ENCODE measurements at regions not wholly inside any gene's neighbourhood (a gene's known extent, or its start where the extent isn't known, plus 50 kb on each side); places are given as distances from the start of the nearest gene placed in this dataset.

DNA sequence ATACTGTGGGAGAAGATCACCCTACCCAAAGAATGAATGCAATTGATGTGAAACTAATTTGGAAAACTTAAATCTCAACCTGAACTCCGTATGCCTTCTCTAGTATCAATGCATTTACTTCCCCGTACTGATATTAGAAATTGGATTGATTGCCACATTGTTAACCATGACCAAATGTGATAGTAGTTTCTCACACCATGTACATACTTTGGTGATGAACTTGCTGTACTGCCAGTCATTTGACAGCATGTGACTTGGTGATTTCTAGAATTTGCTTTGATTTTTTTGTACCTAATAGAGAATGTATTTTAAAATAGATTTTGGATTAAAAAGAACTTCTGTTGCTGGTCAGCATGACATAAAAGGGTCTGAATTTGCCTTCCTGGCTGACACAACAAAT lies 579.8 kb upstream of the TMEM132C start:
- no peak overlapping the region for H3K27ac ChIP-seq
- TF ChIP-seq, protein P1, sequence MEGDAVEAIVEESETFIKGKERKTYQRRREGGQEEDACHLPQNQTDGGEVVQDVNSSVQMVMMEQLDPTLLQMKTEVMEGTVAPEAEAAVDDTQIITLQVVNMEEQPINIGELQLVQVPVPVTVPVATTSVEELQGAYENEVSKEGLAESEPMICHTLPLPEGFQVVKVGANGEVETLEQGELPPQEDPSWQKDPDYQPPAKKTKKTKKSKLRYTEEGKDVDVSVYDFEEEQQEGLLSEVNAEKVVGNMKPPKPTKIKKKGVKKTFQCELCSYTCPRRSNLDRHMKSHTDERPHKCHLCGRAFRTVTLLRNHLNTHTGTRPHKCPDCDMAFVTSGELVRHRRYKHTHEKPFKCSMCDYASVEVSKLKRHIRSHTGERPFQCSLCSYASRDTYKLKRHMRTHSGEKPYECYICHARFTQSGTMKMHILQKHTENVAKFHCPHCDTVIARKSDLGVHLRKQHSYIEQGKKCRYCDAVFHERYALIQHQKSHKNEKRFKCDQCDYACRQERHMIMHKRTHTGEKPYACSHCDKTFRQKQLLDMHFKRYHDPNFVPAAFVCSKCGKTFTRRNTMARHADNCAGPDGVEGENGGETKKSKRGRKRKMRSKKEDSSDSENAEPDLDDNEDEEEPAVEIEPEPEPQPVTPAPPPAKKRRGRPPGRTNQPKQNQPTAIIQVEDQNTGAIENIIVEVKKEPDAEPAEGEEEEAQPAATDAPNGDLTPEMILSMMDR (IDR thresholded peaks at IDR 0.05; ENCODE audit: low read depth, low read length): no peak
- H3K36me3 ChIP-seq: no peaks in the 10 kb centered on the region
- H3K4me3 ChIP-seq (ENCODE audit: low read depth, low read length): no peak overlapping the region
- DNase-seq: no peak
- H3K9me3 ChIP-seq (ENCODE audit: severe bottlenecking): no peaks in the 10 kb centered on the region
- H3K27me3 ChIP-seq (ENCODE audit: insufficient read depth, low read depth, severe bottlenecking): no peaks in the 10 kb centered on the region

DNA sequence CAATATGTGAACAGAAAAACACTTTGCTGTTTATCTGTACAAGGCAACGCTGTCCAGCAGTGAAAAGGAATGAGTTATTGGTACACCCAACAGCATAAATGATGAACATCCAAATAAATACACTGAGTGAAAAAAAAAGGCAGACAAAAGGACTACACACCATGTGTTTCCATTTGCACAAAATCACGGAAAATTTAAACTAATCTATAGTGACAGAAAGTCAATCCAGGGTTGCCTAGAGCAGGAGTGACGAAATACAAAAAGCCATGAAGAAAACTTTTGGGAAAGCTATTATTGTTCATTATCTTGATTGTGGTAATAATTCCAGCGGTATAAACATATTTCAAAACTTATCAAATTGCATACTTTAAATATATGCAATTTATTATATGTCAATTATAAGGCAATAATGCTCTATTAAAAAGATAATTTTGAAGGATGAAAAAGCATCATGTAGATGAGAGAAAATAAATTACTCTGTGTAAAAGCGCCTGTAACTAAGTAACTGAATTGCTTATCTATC lies 578.0 kb upstream of the TMEM132C start:
- TF ChIP-seq, protein P1 (IDR thresholded peaks at IDR 0.05; ENCODE audit: low read depth, low read length): no peak
- no peak overlapping the region for H3K4me3 ChIP-seq (ENCODE audit: low read depth, low read length)
- no peaks in the 10 kb centered on the region for H3K36me3 ChIP-seq
- H3K27me3 ChIP-seq (ENCODE audit: insufficient read depth, low read depth, severe bottlenecking): no peaks in the 10 kb centered on the region
- H3K27ac ChIP-seq: no peak overlapping the region
- DNase-seq: no peak
- no peaks in the 10 kb centered on the region for H3K9me3 ChIP-seq (ENCODE audit: severe bottlenecking)

GRCh38 chr12:127690161-127690560 lies 576.8 kb upstream of the TMEM132C start:
- H3K27ac ChIP-seq: no peak overlapping the region
- no peaks in the 10 kb centered on the region for H3K36me3 ChIP-seq
- TF ChIP-seq, protein P1 (IDR thresholded peaks at IDR 0.05; ENCODE audit: low read depth, low read length): no peak
- H3K9me3 ChIP-seq (ENCODE audit: severe bottlenecking): no peaks in the 10 kb centered on the region
- no peak for DNase-seq
- H3K4me3 ChIP-seq (ENCODE audit: low read depth, low read length): no peak overlapping the region
- no peaks in the 10 kb centered on the region for H3K27me3 ChIP-seq (ENCODE audit: insufficient read depth, low read depth, severe bottlenecking)

GRCh38 chr12:127696963-127697362 lies 570.0 kb upstream of the TMEM132C start:
- Histone ChIP-seq H3K9me3 (ENCODE audit: severe bottlenecking) (no peaks in the 10 kb centered on the region), H3K27me3 (ENCODE audit: insufficient read depth, low read depth, severe bottlenecking) (no peaks in the 10 kb centered on the region), H3K27ac (no peak overlapping the region), H3K36me3 (no peaks in the 10 kb centered on the region), H3K4me3 (ENCODE audit: low read depth, low read length) (no peak overlapping the region)
- no peak for DNase-seq
- TF ChIP-seq, protein P1 (IDR thresholded peaks at IDR 0.05; ENCODE audit: low read depth, low read length): no peak

- no peak for DNase-seq
- TF ChIP-seq, protein P1 (IDR thresholded peaks at IDR 0.05; ENCODE audit: low read depth, low read length): no peak
- H3K27me3 ChIP-seq (ENCODE audit: insufficient read depth, low read depth, severe bottlenecking): no peaks in the 10 kb centered on the region
- no peak overlapping the region for H3K4me3 ChIP-seq (ENCODE audit: low read depth, low read length)
- H3K27ac ChIP-seq: no peak overlapping the region
- H3K9me3 ChIP-seq (ENCODE audit: severe bottlenecking): no peaks in the 10 kb centered on the region
- no peaks in the 10 kb centered on the region for H3K36me3 ChIP-seq
These were observed 563.9 kb upstream of the TMEM132C start for GRCh38 chr12:127703026-127703425.

GRCh38 chr12:127711108-127711507 lies 555.9 kb upstream of the TMEM132C start:
- H3K36me3 ChIP-seq: no peaks in the 10 kb centered on the region
- no peaks in the 10 kb centered on the region for H3K27me3 ChIP-seq (ENCODE audit: insufficient read depth, low read depth, severe bottlenecking)
- TF ChIP-seq, protein P1 (IDR thresholded peaks at IDR 0.05; ENCODE audit: low read depth, low read length): peak; percentile 58
- no peak overlapping the region for H3K27ac ChIP-seq
- H3K9me3 ChIP-seq (ENCODE audit: severe bottlenecking): no peaks in the 10 kb centered on the region
- DNase-seq: no peak
- no peak overlapping the region for H3K4me3 ChIP-seq (ENCODE audit: low read depth, low read length)
